T-helper 2 cell treated with Interferon-gamma antibody and Interleukin-4, amounts not matched to agents 5 μg/mL and 100 μg/mL, for 36 hours (primary cell): ENCODE measurements at regions not wholly inside any gene's neighbourhood (a gene's known extent, or its start where the extent isn't known, plus 50 kb on each side); places are given as distances from the start of the nearest gene placed in this dataset.

ENCODE experiments used
- DNase-seq: peaks from one replicate; pipeline ENCODE4 v3.0.0; 2021; ENCODE audit warnings: low spot score
- H3K27ac Mint-ChIP-seq: one replicate; pipeline ENCODE4 v1.8.0; 2021; ENCODE audit warnings: mild to moderate bottlenecking, mixed read lengths
- H3K27me3 Mint-ChIP-seq: one replicate; pipeline ENCODE4 v1.8.0; 2021; ENCODE audit warnings: low read depth, mixed read lengths
- H3K36me3 Mint-ChIP-seq: one replicate; pipeline ENCODE4 v1.8.0; 2021; ENCODE audit warnings: low read depth, mixed read lengths
- H3K4me1 Mint-ChIP-seq: one replicate; pipeline ENCODE4 v1.8.0; 2021; ENCODE audit warnings: low read depth, mixed read lengths
- H3K4me3 Mint-ChIP-seq: one replicate; pipeline ENCODE4 v1.8.0; 2022; ENCODE audit warnings: mild to moderate bottlenecking, moderate library complexity, mixed read lengths
- H3K9me3 Mint-ChIP-seq: one replicate; pipeline ENCODE4 v1.8.0; 2021; ENCODE audit warnings: mixed read lengths

GRCh38 chr9:80843028-80843427 lies 846.3 kb downstream of the TLE1 start:
- H3K4me1 Mint-ChIP-seq = no peaks in the 10 kb centered on the region
- H3K27ac Mint-ChIP-seq = no peak overlapping the region
- H3K9me3 Mint-ChIP-seq = peaks cover 27% of the 10 kb centered on the region
- no peaks in the 10 kb centered on the region for H3K27me3 Mint-ChIP-seq
- H3K4me3 Mint-ChIP-seq = no peak overlapping the region
- no peak for DNase-seq
- H3K36me3 Mint-ChIP-seq = no peaks in the 10 kb centered on the region

- H3K4me3 Mint-ChIP-seq = no peak overlapping the region
- DNase-seq = no peak
- no peaks in the 10 kb centered on the region for H3K4me1 Mint-ChIP-seq
- no peaks in the 10 kb centered on the region for H3K27me3 Mint-ChIP-seq
- H3K27ac Mint-ChIP-seq = no peak overlapping the region
- H3K36me3 Mint-ChIP-seq = no peaks in the 10 kb centered on the region
- H3K9me3 Mint-ChIP-seq = peaks cover 23% of the 10 kb centered on the region
Measured at GRCh38 chr9:80842389-80842788, 847.0 kb downstream of the TLE1 start.

- H3K27ac Mint-ChIP-seq = no peak overlapping the region
- no peaks in the 10 kb centered on the region for H3K4me1 Mint-ChIP-seq
- DNase-seq = no peak
- peaks cover 20% of the 10 kb centered on the region for H3K9me3 Mint-ChIP-seq
- no peaks in the 10 kb centered on the region for H3K36me3 Mint-ChIP-seq
- no peak overlapping the region for H3K4me3 Mint-ChIP-seq
- H3K27me3 Mint-ChIP-seq = no peaks in the 10 kb centered on the region
Measured at GRCh38 chr9:80841888-80842287, 847.5 kb downstream of the TLE1 start.

GRCh38 chr9:80839821-80840675 lies 849.3 kb downstream of the TLE1 start:
- Mint-ChIP-seq H3K4me1 (no peaks in the 10 kb centered on the region), H3K9me3 (peaks cover 15% of the 10 kb centered on the region), H3K27me3 (no peaks in the 10 kb centered on the region), H3K4me3 (no peak overlapping the region), H3K27ac (no peak overlapping the region), H3K36me3 (no peaks in the 10 kb centered on the region)
- DNase-seq = no peak

- H3K9me3 Mint-ChIP-seq = peaks cover 35% of the 10 kb centered on the region
- no peak overlapping the region for H3K27ac Mint-ChIP-seq
- no peaks in the 10 kb centered on the region for H3K4me1 Mint-ChIP-seq
- no peak for DNase-seq
- no peak overlapping the region for H3K4me3 Mint-ChIP-seq
- H3K27me3 Mint-ChIP-seq = no peaks in the 10 kb centered on the region
- H3K36me3 Mint-ChIP-seq = no peaks in the 10 kb centered on the region
Measured at GRCh38 chr9:80836013-80836412, 853.3 kb downstream of the TLE1 start.

GRCh38 chr9:80831751-80832150 lies 857.6 kb downstream of the TLE1 start:
- Mint-ChIP-seq H3K36me3 (no peaks in the 10 kb centered on the region), H3K4me1 (no peaks in the 10 kb centered on the region), H3K27me3 (no peaks in the 10 kb centered on the region), H3K27ac (no peak overlapping the region), H3K4me3 (no peak overlapping the region), H3K9me3 (peaks cover 46% of the 10 kb centered on the region)
- no peak for DNase-seq

GRCh38 chr9:80811656-80812055 lies 877.7 kb downstream of the TLE1 start:
- Mint-ChIP-seq H3K27me3 (no peaks in the 10 kb centered on the region), H3K9me3 (peaks cover 10% of the 10 kb centered on the region), H3K4me3 (no peak overlapping the region), H3K36me3 (no peaks in the 10 kb centered on the region), H3K27ac (no peak overlapping the region), H3K4me1 (no peaks in the 10 kb centered on the region)
- no peak for DNase-seq

- Mint-ChIP-seq H3K36me3 (no peaks in the 10 kb centered on the region), H3K4me1 (no peaks in the 10 kb centered on the region), H3K27me3 (no peaks in the 10 kb centered on the region), H3K4me3 (no peak overlapping the region), H3K27ac (no peak overlapping the region), H3K9me3 (peaks cover 10% of the 10 kb centered on the region)
- DNase-seq = no peak
Measured at GRCh38 chr9:80811003-80811402, 878.3 kb downstream of the TLE1 start.

GRCh38 chr9:80806671-80807070 lies 882.7 kb downstream of the TLE1 start:
- Mint-ChIP-seq H3K9me3 (no peaks in the 10 kb centered on the region), H3K36me3 (no peaks in the 10 kb centered on the region), H3K27me3 (no peaks in the 10 kb centered on the region), H3K4me3 (no peak overlapping the region), H3K4me1 (no peaks in the 10 kb centered on the region), H3K27ac (no peak overlapping the region)
- DNase-seq = no peak

- peaks cover under 1% of the 10 kb centered on the region for H3K9me3 Mint-ChIP-seq
- H3K27me3 Mint-ChIP-seq = no peaks in the 10 kb centered on the region
- H3K27ac Mint-ChIP-seq = no peak overlapping the region
- no peak for DNase-seq
- no peak overlapping the region for H3K4me3 Mint-ChIP-seq
- H3K4me1 Mint-ChIP-seq = no peaks in the 10 kb centered on the region
- no peaks in the 10 kb centered on the region for H3K36me3 Mint-ChIP-seq
Measured at GRCh38 chr9:80804873-80805272, 884.5 kb downstream of the TLE1 start.

- Mint-ChIP-seq H3K4me3 (no peak overlapping the region), H3K27ac (no peak overlapping the region), H3K9me3 (peaks cover 12% of the 10 kb centered on the region), H3K36me3 (no peaks in the 10 kb centered on the region), H3K4me1 (no peaks in the 10 kb centered on the region), H3K27me3 (no peaks in the 10 kb centered on the region)
- no peak for DNase-seq
Measured at GRCh38 chr9:80797831-80798688, 891.3 kb downstream of the TLE1 start.

- no peak overlapping the region for H3K4me3 Mint-ChIP-seq
- peaks cover 16% of the 10 kb centered on the region for H3K9me3 Mint-ChIP-seq
- no peaks in the 10 kb centered on the region for H3K4me1 Mint-ChIP-seq
- no peak for DNase-seq
- no peaks in the 10 kb centered on the region for H3K36me3 Mint-ChIP-seq
- no peak overlapping the region for H3K27ac Mint-ChIP-seq
- H3K27me3 Mint-ChIP-seq = no peaks in the 10 kb centered on the region
Measured at GRCh38 chr9:80797101-80797829, 892.1 kb downstream of the TLE1 start.

- Mint-ChIP-seq H3K4me3 (no peak overlapping the region), H3K4me1 (no peaks in the 10 kb centered on the region), H3K27ac (no peak overlapping the region), H3K9me3 (peaks cover 16% of the 10 kb centered on the region), H3K36me3 (no peaks in the 10 kb centered on the region), H3K27me3 (no peaks in the 10 kb centered on the region)
- no peak for DNase-seq
Measured at GRCh38 chr9:80796632-80797031, 892.7 kb downstream of the TLE1 start.

GRCh38 chr9:80794197-80794596 lies 895.1 kb downstream of the TLE1 start:
- no peak for DNase-seq
- Mint-ChIP-seq H3K4me1 (no peaks in the 10 kb centered on the region), H3K4me3 (no peak overlapping the region), H3K9me3 (peaks cover 16% of the 10 kb centered on the region), H3K27ac (no peak overlapping the region), H3K36me3 (no peaks in the 10 kb centered on the region), H3K27me3 (no peaks in the 10 kb centered on the region)
